Endothelial cell (in vitro differentiated cells): ENCODE measurements at regions not wholly inside any gene's neighbourhood (a gene's known extent, or its start where the extent isn't known, plus 50 kb on each side); places are given as distances from the start of the nearest gene placed in this dataset.

Experiments used
- DNase-seq: peaks from one replicate; pipeline ENCODE4 v3.0.0; 2021; ENCODE audit warnings: low spot score
- H3K27ac Mint-ChIP-seq: one replicate; pipeline ENCODE4 v1.8.0; 2021; ENCODE audit warnings: mixed read lengths, inconsistent platforms; ENCODE audit not compliant: unreplicated experiment
- H3K27me3 Mint-ChIP-seq: one replicate; pipeline ENCODE4 v1.8.0; 2021; ENCODE audit warnings: mild to moderate bottlenecking, moderate library complexity, mixed read lengths, inconsistent platforms; ENCODE audit not compliant: unreplicated experiment
- H3K36me3 Mint-ChIP-seq: one replicate; pipeline ENCODE4 v1.8.0; 2021; ENCODE audit warnings: mild to moderate bottlenecking, low read depth, mixed read lengths, inconsistent platforms; ENCODE audit not compliant: unreplicated experiment
- H3K4me1 Mint-ChIP-seq: one replicate; pipeline ENCODE4 v1.8.0; 2021; ENCODE audit warnings: mild to moderate bottlenecking, mixed read lengths, inconsistent platforms; ENCODE audit not compliant: unreplicated experiment
- H3K4me3 Mint-ChIP-seq: one replicate; pipeline ENCODE4 v1.8.0; 2021; ENCODE audit warnings: mild to moderate bottlenecking, mixed read lengths, inconsistent platforms; ENCODE audit not compliant: unreplicated experiment
- H3K9me3 Mint-ChIP-seq: one replicate; pipeline ENCODE4 v1.8.0; 2021; ENCODE audit warnings: mixed read lengths, inconsistent platforms; ENCODE audit not compliant: unreplicated experiment
- TF ChIP-seq, protein P1 (sequence below): fragments of 200-600 bp; sonication (generic); IDR thresholded peaks from one replicate; pipeline ENCODE4 v1.5.0; 2021; ENCODE audit warnings: antibody characterized with exemption; ENCODE audit not compliant: unreplicated experiment

DNA sequence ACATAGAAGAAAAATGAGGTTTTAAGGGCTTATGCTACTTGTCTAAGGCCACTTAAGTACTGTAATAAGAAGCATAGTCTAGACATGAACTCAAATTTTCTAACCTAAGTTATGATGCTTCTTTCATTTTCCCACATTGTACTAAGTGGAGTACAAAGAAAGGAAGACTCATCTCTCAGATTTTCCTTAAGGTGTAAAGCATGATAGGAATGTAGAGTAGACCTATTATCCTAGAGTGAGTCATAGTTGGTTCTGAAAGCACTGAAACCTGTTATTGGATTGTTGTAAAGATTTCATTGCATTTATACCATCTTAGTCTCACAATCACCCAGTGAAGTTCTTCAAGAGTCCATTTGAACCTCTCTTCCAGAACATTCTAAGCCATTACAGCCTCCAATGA is 343.8 kb downstream of the TOX3 start:
- Mint-ChIP-seq H3K36me3 (no peaks in the 10 kb centered on the region), H3K27ac (no peak overlapping the region), H3K9me3 (no peaks in the 10 kb centered on the region), H3K4me1 (no peaks in the 10 kb centered on the region), H3K27me3 (peaks cover 2% of the 10 kb centered on the region), H3K4me3 (no peak overlapping the region)
- TF ChIP-seq, protein P1, sequence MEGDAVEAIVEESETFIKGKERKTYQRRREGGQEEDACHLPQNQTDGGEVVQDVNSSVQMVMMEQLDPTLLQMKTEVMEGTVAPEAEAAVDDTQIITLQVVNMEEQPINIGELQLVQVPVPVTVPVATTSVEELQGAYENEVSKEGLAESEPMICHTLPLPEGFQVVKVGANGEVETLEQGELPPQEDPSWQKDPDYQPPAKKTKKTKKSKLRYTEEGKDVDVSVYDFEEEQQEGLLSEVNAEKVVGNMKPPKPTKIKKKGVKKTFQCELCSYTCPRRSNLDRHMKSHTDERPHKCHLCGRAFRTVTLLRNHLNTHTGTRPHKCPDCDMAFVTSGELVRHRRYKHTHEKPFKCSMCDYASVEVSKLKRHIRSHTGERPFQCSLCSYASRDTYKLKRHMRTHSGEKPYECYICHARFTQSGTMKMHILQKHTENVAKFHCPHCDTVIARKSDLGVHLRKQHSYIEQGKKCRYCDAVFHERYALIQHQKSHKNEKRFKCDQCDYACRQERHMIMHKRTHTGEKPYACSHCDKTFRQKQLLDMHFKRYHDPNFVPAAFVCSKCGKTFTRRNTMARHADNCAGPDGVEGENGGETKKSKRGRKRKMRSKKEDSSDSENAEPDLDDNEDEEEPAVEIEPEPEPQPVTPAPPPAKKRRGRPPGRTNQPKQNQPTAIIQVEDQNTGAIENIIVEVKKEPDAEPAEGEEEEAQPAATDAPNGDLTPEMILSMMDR, result no peak
- DNase-seq, result no peak

DNA sequence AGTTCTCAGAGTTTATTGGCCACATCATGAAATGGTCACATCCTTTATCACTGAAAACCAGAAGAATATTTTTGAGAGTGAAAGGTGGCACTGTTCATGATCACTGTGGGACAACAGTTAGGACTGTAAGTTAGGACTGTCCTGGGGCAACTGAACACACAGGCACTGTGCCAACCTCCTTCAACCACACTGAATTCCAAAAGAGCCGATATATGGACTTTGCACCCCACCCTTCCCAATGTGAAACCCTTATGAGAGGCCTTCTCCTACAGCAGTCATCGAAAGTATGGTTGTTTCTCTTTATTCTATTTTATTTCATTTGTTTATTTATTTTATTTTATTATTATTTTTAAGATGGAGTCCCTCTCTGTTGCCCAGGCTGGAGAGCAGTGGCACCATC is 353.5 kb downstream of the TOX3 start:
- DNase-seq, result no peak
- Mint-ChIP-seq H3K27me3 (no peaks in the 10 kb centered on the region), H3K4me1 (no peaks in the 10 kb centered on the region), H3K9me3 (no peaks in the 10 kb centered on the region), H3K4me3 (no peak overlapping the region), H3K36me3 (no peaks in the 10 kb centered on the region), H3K27ac (no peak overlapping the region)
- TF ChIP-seq, protein P1, result no peak

DNA sequence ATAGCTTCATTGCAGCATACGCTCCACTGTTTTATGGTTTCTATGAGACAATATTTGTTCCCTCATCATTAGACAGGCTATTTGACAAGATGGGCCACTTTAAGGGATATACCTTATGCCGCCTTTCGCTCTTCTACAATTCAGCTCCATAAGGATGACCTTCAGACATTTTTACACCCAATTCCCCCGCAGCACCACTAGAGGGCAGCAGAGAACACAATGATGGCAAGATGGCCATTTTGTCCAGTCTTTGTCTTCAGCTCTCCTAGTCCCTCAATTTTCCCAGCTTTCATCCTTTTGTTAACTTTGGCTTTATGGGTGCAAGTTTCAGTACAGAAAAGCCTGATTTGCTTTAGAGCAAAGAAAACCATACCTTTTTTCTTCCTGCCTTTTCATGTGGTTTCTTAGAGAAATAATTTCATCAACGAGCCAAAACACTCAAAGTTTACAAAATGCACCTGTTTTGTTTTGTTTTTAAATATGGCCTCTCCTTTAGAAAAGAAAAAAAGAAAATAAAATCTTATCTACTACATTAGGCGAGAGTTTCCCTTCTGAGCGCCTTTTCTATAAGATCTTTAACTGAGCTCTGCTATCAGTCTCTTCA is 355.3 kb downstream of the TOX3 start:
- TF ChIP-seq, protein P1, result peak; percentile 89
- no peaks in the 10 kb centered on the region for H3K36me3 Mint-ChIP-seq
- H3K27ac Mint-ChIP-seq, result no peak overlapping the region
- no peaks in the 10 kb centered on the region for H3K27me3 Mint-ChIP-seq
- H3K4me1 Mint-ChIP-seq, result no peaks in the 10 kb centered on the region
- no peaks in the 10 kb centered on the region for H3K9me3 Mint-ChIP-seq
- DNase-seq, result peak; percentile 74
- no peak overlapping the region for H3K4me3 Mint-ChIP-seq

DNA sequence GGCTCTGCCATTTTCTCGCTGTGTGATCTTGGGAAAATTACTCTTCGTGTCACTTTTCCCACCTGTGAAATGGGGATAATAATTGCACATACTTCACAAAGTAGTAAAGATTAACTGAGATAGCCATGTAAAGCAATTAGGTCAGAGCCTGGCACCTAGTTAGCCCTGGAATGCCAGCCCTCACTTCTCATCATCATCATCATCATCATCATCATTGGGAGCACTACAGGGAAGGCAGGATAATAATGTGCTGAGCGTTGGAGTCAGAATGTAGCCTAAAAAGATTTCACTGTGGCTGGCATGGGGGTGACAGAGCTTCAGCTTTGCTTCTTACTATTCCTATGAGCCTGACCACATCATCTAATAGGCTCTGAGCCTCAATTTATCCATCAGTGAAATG is 362.6 kb downstream of the TOX3 start:
- TF ChIP-seq, protein P1, result no peak
- Mint-ChIP-seq H3K4me1 (no peaks in the 10 kb centered on the region), H3K27me3 (no peaks in the 10 kb centered on the region), H3K36me3 (no peaks in the 10 kb centered on the region), H3K9me3 (no peaks in the 10 kb centered on the region), H3K27ac (no peak overlapping the region), H3K4me3 (no peak overlapping the region)
- DNase-seq, result no peak

DNA sequence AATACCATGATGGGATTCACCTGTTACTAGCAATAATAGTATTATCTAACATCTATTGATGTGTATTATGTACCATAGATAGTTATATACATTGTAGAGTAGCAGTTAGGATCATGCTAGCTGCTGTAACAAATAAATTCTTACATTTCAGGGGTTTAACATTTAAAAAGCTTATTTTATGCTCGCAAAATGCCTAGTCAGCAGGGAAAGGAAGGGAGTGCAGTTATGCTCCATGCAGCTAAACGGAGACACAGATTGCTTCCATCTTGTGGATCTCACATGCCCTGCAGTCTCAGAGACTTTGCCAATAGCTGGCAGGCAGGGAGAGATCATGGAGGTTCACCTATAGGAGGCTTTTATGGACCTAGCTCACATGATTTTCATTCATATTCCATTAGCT is 364.1 kb downstream of the TOX3 start:
- Mint-ChIP-seq H3K9me3 (no peaks in the 10 kb centered on the region), H3K27me3 (no peaks in the 10 kb centered on the region), H3K4me3 (no peak overlapping the region), H3K4me1 (no peaks in the 10 kb centered on the region), H3K36me3 (no peaks in the 10 kb centered on the region), H3K27ac (no peak overlapping the region)
- TF ChIP-seq, protein P1, result no peak
- DNase-seq, result no peak
